Thymus (tissue), 11 donors: ENCODE measurements at regions not wholly inside any gene's neighbourhood (a gene's known extent, or its start where the extent isn't known, plus 50 kb on each side); places are given as distances from the start of the nearest gene placed in this dataset.
"Not testable (repeated sequence)": the region's sequence is repeated elsewhere in the genome, so short reads cannot be mapped to it uniquely, and the experiment has no call there.

Source experiments
- DNase-seq, 9 donors: peaks; one replicate each; pipeline ENCODE4 v3.0.0-alpha.2; 2013; ENCODE audit warnings: low spot score in 9 of 9, low read depth in 6 of 9, missing footprints in 1 of 9
- H3K27ac ChIP-seq, 2 donors: one replicate each; pipeline ENCODE4 v1.5.1; 2013; ENCODE audit warnings: control low read depth in 1 of 2, low read depth in 1 of 2, low read length in 1 of 2, mild to moderate bottlenecking in 1 of 2, moderate library complexity in 1 of 2
- H3K27me3 ChIP-seq, 2 donors: one replicate each; pipeline ENCODE4 v1.5.1; 2013; ENCODE audit warnings: low read length in 1 of 2; ENCODE audit not compliant: control insufficient read depth in 2 of 2, insufficient read depth in 1 of 2
- H3K36me3 ChIP-seq, 2 donors: one replicate each; pipeline ENCODE4 v1.5.1; 2013; ENCODE audit warnings: low read length in 1 of 2, mild to moderate bottlenecking in 1 of 2, moderate library complexity in 1 of 2; ENCODE audit not compliant: control insufficient read depth in 2 of 2, insufficient read depth in 2 of 2
- H3K4me1 ChIP-seq, 2 donors: one replicate each; pipeline ENCODE4 v1.5.1; 2013; ENCODE audit warnings: low read length in 2 of 2; ENCODE audit not compliant: control insufficient read depth in 2 of 2, insufficient read depth in 2 of 2
- H3K4me3 ChIP-seq, 2 donors: one replicate each; pipeline ENCODE4 v1.5.1; 2013; ENCODE audit warnings: low read length in 2 of 2, control low read depth in 1 of 2, mild to moderate bottlenecking in 1 of 2
- H3K9me3 ChIP-seq, 2 donors: one replicate each; pipeline ENCODE4 v1.5.1; 2013; ENCODE audit warnings: low read length in 1 of 2, mild to moderate bottlenecking in 1 of 2; ENCODE audit not compliant: control insufficient read depth in 2 of 2, insufficient read depth in 1 of 2
- WGBS: extraction: QIAGEN DNeasy Blood & Tissue Kit; methylation state at CpG from one replicate; pipeline ENCODE4 v1.1.7; 2013; 5-methylcytosine and 5-hydroxymethylcytosine counted together
- donor health status: healthy.

DNA sequence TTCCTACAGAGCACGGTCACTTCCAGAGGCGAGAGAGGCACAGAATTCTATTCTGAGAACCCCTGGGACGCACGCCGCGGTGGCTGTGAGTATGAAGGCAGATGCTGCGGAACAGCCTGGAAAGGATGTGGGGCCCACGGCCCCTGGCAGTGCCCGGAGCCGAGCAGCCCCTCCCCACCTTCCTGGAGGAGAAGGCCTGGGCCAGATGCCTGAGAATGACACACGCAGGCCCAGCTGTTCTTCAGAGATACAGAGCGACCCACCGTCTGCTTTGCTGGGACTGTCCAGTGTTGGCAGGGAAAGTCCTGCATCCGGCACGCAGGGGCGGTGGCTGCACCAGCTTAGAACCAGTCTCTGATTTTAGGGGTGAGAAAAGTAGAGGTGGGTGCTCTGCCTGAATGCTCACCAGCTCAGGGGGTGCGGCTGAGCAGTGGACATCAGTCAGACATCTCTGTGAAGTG lies 116.7 kb upstream of the LPCAT1 start:
- H3K4me1 ChIP-seq: peaks cover 4 to 7% of the 10 kb centered on the region in 2 donors
- peaks cover 26 to 79% of the 10 kb centered on the region in 2 donors for H3K27me3 ChIP-seq
- H3K36me3 ChIP-seq: no peaks in the 10 kb centered on the region
- H3K27ac ChIP-seq: no peak overlapping the region
- WGBS: 83% methylated on average over 17 of the region's 17 CpGs
- no peaks in the 10 kb centered on the region for H3K9me3 ChIP-seq
- H3K4me3 ChIP-seq: no peak overlapping the region
- DNase-seq: no peak

DNA sequence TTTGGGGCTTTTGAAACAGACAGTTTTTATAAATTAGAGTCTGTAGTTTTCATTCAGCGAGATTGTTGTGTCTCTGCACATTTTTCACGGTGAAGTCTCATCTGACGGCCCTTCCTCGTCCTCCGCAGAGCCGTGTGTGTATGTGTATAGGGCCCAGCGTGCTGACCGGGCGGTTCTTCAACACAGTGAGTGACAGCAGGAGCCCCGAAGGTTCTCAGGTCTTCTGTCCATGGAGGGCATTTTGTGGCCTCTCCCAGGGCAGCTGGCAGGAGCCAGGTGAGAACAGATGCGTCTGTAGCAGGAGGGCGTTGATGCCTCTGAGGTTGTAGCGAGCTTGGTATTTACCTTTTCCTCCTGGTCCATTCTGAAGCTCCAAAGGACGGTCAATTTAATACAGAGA lies 116.0 kb upstream of the LPCAT1 start:
- WGBS: 93% methylated on average over 14 of the region's 14 CpGs
- Histone ChIP-seq H3K4me3 (no peak overlapping the region), H3K27ac (no peak overlapping the region), H3K9me3 (no peaks in the 10 kb centered on the region), H3K27me3 (peaks cover 20 to 77% of the 10 kb centered on the region in 2 donors), H3K4me1 (peaks cover 0 to 1% of the 10 kb centered on the region in 2 donors), H3K36me3 (no peaks in the 10 kb centered on the region)
- DNase-seq: no peak

DNA sequence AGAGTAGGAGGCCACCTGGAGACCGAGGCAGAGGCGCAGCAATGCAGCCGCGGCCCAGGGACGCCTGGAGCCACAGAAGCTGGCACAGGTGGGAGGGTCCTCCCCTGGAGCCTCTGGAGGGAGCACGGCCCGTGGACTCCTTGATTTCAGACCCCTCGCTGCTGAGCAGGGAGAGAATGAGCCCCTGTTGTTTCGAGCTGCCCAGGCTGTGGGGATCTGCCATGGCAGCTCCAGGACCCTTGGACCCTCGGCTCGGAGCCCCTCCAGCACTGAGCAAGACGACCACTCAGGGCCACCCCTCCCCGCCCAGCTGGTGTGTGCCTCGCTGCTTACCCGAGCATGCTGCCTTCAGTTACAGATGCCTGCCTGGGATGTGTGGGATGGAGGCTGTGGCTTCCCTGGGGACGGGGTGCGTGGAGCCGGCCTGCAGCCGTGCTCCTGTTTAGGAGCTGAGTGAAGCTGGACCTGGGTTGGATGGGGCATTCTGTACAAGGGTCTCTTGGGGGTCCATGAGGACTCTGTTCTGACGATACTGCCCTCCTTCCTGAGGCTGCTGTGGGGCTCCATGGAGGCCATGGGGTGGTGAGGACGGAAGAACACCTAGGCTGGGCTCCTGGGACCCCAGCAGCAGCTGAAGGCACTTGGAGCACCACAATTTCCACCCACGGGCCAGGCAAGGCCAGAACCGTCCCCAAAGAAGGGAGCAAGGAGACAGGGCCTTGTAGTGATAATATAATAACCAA lies 115.1 kb upstream of the LPCAT1 start:
- DNase-seq: no peak
- WGBS: 94% methylated on average over 23 of the region's 23 CpGs
- no peak overlapping the region for H3K27ac ChIP-seq
- H3K4me3 ChIP-seq: no peak overlapping the region
- H3K36me3 ChIP-seq: no peaks in the 10 kb centered on the region
- no peaks in the 10 kb centered on the region for H3K9me3 ChIP-seq
- H3K27me3 ChIP-seq: peaks cover 15 to 78% of the 10 kb centered on the region in 2 donors
- peaks cover 2 to 5% of the 10 kb centered on the region in 2 donors for H3K4me1 ChIP-seq

DNA sequence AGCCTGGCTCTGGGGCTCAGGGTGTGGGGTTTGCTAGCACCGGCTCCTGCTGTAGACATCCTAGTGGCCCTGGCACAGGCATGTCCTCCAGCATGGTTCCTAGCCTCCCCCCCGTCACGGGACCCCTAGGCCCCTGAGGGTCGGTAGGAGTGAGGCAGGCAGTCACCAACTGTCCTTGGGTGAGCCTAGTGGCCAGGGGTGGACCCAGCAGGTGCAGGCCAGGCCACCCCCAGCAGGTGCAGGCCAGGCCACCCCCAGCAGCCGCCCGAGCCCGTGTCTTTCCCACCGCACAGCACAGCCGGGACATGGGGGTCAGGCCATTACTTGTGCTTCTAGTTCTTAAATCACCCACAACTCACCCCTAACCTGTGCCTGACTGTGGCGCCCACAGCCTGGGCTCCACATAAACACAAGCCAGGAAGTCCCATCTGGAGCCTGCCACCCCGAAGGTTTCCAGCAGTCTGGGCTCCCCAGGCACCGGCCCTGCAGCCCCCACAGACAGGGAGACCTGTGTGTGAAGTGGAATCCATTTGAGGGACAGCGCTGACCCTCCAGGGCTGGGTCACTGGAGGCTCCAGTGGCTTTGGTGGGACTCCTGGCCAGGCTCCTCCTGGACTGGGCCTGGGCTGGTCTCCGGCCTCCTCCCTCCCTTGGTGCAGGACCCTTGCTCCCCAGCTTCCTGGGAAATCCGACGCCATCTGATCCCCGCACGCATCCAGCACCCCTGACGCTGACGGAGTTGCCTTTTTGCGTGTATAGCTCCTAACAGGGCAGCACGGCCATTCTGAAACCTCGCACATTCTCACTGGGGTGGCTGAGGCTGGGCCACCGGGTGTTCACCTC lies 114.1 kb upstream of the LPCAT1 start:
- H3K4me3 ChIP-seq: no peak overlapping the region
- no peak for DNase-seq
- no peaks in the 10 kb centered on the region for H3K9me3 ChIP-seq
- no peak overlapping the region for H3K27ac ChIP-seq
- 95% methylated on average over 24 of the region's 24 CpGs for WGBS
- H3K36me3 ChIP-seq: no peaks in the 10 kb centered on the region
- H3K4me1 ChIP-seq: peaks cover 2 to 5% of the 10 kb centered on the region in 2 donors
- H3K27me3 ChIP-seq: peaks cover 7 to 68% of the 10 kb centered on the region in 2 donors

DNA sequence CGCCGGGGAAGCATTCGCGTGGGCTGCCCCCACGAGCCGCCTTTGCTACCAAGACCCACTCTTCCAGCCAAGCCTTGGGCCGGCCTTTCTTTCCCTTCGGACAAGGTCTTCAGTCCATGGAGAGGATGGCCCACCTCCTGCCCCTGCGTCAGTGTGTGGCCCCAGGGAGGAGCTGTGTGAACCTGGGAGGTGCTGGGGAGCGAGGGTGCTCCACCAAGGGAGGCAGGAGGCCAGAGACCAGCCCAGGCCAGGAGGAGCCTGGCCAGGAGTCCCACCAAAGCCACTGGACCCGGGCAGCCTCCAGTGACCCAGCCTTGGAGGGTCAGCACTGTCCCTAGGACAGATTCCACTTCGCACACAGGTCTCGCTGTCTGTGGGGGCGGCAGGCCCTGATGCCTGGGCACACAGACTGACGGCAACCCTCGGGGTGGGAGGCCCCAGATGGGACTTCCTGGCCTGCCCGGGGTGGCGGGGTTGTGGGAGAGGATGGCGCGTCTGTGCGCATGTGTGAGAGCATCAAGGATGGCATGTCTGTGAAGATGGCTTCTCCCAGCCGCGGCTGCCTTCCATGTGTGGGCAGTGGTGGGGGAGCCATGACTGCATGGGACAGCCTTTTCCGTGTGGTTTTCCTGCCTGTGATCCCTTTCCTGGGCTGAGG lies 113.3 kb upstream of the LPCAT1 start:
- peaks cover 1 to 61% of the 10 kb centered on the region in 2 donors for H3K27me3 ChIP-seq
- H3K4me1 ChIP-seq: peaks cover 2 to 5% of the 10 kb centered on the region in 2 donors
- H3K27ac ChIP-seq: no peak overlapping the region
- H3K9me3 ChIP-seq: no peaks in the 10 kb centered on the region
- H3K36me3 ChIP-seq: no peaks in the 10 kb centered on the region
- 93% methylated on average over 24 of the region's 24 CpGs for WGBS
- DNase-seq: no peak
- no peak overlapping the region for H3K4me3 ChIP-seq

DNA sequence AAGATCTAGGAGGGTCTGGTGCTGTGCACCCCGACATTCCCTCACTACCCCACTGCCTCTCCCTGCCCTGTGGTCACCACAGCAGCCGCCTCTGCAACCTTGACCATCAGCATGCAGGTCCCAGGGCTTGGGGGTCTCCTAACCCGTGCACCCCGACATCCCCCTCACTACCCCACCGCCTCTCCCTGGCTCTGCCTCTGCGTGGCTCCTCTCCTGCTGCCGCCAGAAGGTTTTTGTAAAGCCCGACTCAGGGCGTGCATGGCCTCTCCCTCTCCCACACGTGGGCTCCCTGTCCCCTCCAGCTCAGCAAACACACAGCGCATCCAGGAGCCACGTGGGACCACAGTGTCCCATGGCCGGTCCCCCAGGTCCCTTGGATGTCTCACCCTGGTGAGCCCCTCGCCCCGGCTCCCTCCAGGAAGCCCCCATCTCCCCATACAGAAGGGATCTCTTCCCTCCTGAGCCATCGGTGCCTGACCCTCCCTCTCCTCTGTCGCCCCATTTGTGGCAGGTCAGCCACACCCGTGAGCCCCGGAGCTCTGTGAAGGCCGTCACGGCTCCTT lies 112.5 kb upstream of the LPCAT1 start:
- H3K4me1 ChIP-seq, H3K4me3 ChIP-seq, H3K36me3 ChIP-seq, H3K9me3 ChIP-seq, DNase-seq, H3K27ac ChIP-seq: not testable (repeated sequence)
- WGBS: 90% methylated on average over 21 of the region's 21 CpGs
- peaks cover 0 to 58% of the 10 kb centered on the region in 2 donors for H3K27me3 ChIP-seq

DNA sequence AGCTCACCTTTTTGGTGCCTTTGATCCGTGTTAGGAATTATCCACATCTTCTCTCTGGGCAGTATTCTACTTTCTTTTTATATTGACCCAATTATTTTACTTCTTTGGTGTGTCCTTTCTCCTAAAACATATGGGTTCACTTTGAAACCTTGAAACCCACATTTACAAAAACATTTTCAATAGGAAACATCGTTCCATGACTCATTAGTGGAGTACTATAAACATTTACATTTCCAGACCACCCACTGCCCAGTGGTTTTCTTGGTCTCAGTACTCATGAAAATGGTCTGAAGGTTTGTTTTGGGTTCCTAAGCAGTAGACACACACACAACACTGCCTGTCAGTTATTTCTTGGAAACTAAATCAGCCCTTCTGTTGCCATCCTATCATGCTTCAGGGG lies 111.7 kb upstream of the LPCAT1 start:
- not testable (repeated sequence) for H3K4me3 ChIP-seq, H3K4me1 ChIP-seq, H3K27ac ChIP-seq, H3K9me3 ChIP-seq, DNase-seq, H3K36me3 ChIP-seq
- WGBS: 82% methylated on average over 2 of the region's 2 CpGs
- H3K27me3 ChIP-seq: peaks cover 0 to 54% of the 10 kb centered on the region in 2 donors

DNA sequence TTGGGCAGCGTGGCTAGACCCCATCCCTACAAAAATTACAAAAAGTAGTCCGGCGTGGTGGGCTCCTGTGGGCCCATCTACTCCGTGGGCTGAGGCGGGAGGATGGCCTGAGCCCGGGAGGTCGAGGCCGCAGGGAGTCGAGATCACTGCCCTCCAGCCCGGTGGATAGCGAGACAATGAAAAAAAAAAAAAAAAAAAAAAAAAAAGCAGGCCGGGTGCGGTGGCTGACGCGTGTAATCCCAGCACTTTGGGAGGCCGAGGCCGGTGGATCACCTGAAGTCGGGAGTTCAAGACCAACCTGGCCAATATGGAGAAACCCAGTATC lies 110.5 kb upstream of the LPCAT1 start:
- no peak for DNase-seq
- H3K27me3 ChIP-seq: peaks cover 0 to 45% of the 10 kb centered on the region in 2 donors
- H3K4me3 ChIP-seq: peak overlapping the region; percentile 62 to 81
- H3K27ac ChIP-seq: peak overlapping the region in 1 of 2 donors; percentile 85
- H3K9me3 ChIP-seq: no peaks in the 10 kb centered on the region
- peaks cover 2 to 5% of the 10 kb centered on the region in 2 donors for H3K4me1 ChIP-seq
- no peaks in the 10 kb centered on the region for H3K36me3 ChIP-seq
- 44% methylated on average over 18 of the region's 18 CpGs for WGBS
